HAP-1 (cell line): ENCODE measurements at regions not wholly inside any gene's neighbourhood (a gene's known extent, or its start where the extent isn't known, plus 50 kb on each side); places are given as distances from the start of the nearest gene placed in this dataset.

Source experiments
- DNase-seq, 2 experiments: peaks; one replicate each; pipeline ENCODE4 v3.0.0-alpha.2; 2016 to 2020; ENCODE audit warnings: low spot score in 2 of 2
- H3K27me3 ChIP-seq: fragments of 250-450 bp; sonication (Bioruptor Pico); 2 replicates; pipeline ENCODE4 v1.5.1; 2020; ENCODE audit warnings: low read depth, mild to moderate bottlenecking, moderate library complexity
- H3K36me3 ChIP-seq: fragments of 250-450 bp; sonication (Bioruptor Pico); replicated peaks from 2 replicates; pipeline ENCODE4 v1.5.1; 2020; ENCODE audit warnings: mild to moderate bottlenecking
- H3K4me1 ChIP-seq: fragments of 250-450 bp; sonication (Bioruptor Pico); 2 replicates; pipeline ENCODE4 v1.5.1; 2020; ENCODE audit warnings: mild to moderate bottlenecking
- H3K4me3 ChIP-seq: fragments of 250-450 bp; sonication (Bioruptor Pico); 2 replicates; pipeline ENCODE4 v1.5.1; 2020; ENCODE audit warnings: mild to moderate bottlenecking, moderate library complexity
- H3K9me3 ChIP-seq: fragments of 250-450 bp; sonication (Bioruptor Pico); 2 replicates; pipeline ENCODE4 v1.5.1; 2020; ENCODE audit warnings: mild to moderate bottlenecking, moderate library complexity
- in situ Hi-C: fragments of 300-500 bp; cut with MboI; formaldehyde crosslinking; loops from 3 replicates; pipeline ENCODE4 v1.14.3; 2020; ENCODE audit warnings: low sequenced_read_pairs, inconsistent platforms, mixed read lengths

DNA sequence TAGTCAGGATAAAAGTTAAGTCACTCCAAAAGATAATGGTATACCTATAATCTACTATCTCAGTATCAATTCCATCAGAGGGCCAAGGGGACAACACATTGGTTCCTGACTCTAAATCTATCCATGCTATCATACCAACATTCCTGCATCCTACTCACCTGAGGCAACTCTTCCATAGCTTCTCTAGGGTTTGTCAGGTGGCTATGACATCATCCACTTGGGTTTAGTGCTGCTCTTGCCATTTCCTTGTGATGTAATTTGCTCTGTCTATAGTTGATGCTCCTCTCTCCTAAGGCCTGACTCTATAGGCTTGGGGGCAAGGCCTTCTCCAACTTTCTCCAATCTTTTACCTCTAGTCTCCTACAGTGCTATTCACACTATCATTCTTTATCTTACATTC lies 139.9 kb upstream of the FSHR start:
- H3K4me3 ChIP-seq = no peak overlapping the region
- in situ Hi-C loops = no loop called here
- no peaks in the 10 kb centered on the region for H3K27me3 ChIP-seq
- H3K9me3 ChIP-seq = no peaks in the 10 kb centered on the region
- DNase-seq = no peak
- no peaks in the 10 kb centered on the region for H3K36me3 ChIP-seq
- H3K4me1 ChIP-seq = peaks cover 16% of the 10 kb centered on the region

DNA sequence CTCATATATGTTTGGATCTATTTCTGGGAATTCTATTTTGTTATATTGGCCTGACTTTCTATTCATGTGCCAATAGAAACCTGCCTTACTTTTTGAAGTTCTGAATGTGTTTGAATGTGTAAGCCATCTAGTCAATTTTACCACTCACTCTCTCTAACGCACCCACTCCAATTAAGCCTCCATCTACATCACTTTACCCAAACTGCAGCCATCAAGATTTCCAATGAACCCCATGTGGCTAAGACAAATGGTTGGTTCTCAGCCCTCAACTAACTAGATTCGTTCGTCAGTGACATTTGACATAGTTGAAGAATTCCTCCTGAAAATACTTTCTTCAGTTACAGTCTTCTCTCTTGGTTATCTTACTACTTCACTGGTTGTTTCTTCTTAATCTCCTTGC lies 137.3 kb upstream of the FSHR start:
- Histone ChIP-seq H3K9me3 (no peaks in the 10 kb centered on the region), H3K27me3 (no peaks in the 10 kb centered on the region), H3K4me3 (no peak overlapping the region), H3K4me1 (peaks cover 27% of the 10 kb centered on the region), H3K36me3 (no peaks in the 10 kb centered on the region)
- DNase-seq = no peak
- in situ Hi-C loops = no loop called here

DNA sequence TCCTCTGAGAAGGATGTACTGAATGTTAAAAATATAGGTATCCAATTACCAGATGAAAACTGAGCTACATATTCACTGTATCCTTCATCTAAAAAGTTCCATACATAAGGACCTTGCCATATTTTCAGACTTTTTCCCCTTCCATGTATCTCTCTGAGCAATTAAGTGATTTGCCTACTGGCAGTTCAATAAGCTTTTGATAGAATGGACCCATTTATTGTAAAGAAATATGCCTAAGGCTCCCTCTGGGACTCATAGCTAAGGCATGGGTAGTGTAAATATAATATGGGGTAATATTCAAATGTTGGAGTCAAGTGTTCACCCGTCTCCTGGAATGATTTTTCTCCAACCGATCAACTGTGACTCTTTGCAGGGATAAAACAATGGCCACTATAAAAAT lies 135.4 kb upstream of the FSHR start:
- in situ Hi-C loops = no loop called here
- DNase-seq = no peak

DNA sequence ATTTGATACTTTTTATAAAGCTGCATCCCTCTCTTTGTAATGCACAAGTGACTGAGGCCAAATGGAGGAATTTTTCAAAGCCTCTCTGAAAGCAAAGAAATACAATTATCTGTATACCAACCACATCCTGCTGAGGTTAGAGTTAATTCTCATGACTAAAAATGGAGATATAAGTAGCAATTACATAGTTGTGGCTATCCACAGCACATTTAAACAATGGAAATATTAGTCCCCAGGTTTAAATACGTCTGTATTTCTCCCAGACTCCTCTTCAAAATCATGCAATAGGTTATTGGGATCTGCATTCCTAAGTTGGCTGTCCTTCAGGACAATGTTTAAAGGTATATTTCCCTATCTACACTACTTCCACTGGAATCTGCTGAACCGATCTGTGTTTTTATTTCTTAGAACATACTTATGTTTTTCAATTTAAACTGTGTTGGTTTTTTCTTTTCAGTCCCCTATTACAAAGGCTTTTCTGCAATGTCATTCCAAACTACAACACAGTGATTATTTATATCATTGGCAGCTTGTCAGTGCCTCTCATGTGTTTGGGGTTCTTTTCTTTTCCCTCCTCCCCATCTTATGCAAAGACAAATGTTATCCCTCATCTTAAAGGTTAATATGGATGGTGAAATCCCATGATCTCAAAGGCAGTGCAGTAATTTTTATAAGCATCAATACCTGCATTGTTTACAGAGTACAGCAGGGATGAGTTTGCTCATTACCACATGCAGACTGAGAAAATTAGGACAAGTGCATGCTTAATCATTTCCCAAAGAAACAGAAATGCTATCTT lies 134.8 kb upstream of the FSHR start:
- Histone ChIP-seq H3K4me1 (peaks cover 26% of the 10 kb centered on the region), H3K4me3 (no peak overlapping the region), H3K36me3 (no peaks in the 10 kb centered on the region), H3K9me3 (no peaks in the 10 kb centered on the region), H3K27me3 (no peaks in the 10 kb centered on the region)
- no peak for DNase-seq
- in situ Hi-C loops = no loop called here

More for the DNA sequence above, 135.4 kb upstream of the FSHR start:
- Histone ChIP-seq H3K4me3 (no peak overlapping the region), H3K27me3 (no peaks in the 10 kb centered on the region), H3K36me3 (no peaks in the 10 kb centered on the region), H3K9me3 (no peaks in the 10 kb centered on the region), H3K4me1 (peaks cover 26% of the 10 kb centered on the region)

DNA sequence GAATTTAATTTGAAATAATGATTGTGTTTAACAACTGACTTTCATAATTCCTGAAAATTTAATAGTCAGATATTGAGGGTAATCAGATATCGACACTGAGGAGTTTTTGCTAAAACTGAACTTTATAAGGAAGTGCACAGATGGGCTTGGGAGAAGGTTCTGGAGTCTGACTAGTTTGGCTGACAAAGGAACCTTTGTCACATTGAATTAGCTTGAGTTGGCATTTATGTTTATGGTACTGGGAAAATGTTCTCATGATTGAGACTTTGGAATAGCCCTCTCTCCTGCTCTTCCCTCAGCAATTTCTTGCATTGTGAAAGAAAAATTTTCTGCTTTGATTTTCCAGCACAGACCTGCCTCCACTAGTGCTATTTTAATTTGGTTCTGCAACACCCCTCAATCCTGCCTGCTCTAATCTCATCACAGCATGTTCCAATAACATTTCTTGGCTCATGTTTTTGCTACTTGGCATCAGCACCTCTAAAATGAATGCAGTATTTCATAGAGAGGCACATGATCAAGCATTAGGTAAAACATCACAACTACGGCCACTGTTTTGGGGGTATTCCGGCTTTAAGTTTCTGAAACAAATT lies 133.9 kb upstream of the FSHR start:
- Histone ChIP-seq H3K36me3 (no peaks in the 10 kb centered on the region), H3K27me3 (no peaks in the 10 kb centered on the region), H3K4me3 (no peak overlapping the region), H3K9me3 (no peaks in the 10 kb centered on the region), H3K4me1 (peaks cover 26% of the 10 kb centered on the region)
- no peak for DNase-seq
- in situ Hi-C loops = no loop called here

DNA sequence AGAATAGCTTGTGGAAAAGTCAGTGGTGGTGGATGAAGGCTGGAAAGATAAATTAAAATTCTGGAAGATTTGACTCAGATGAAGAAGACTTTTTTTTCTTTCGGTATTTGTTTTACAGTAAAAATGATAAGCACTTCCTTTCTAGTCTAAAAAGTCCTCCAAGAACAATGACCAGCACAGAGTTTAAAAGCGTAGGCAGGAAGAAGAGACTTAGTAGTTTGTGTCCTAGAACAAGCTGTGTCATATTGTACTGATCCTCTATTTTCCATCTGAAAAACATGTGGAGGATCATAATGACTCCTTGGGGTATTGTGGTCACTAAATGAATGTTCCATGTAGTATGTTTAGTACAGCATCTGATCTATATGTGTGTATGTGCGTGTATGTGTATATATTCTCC lies 132.4 kb upstream of the FSHR start:
- Histone ChIP-seq H3K36me3 (no peaks in the 10 kb centered on the region), H3K9me3 (no peaks in the 10 kb centered on the region), H3K4me3 (no peak overlapping the region), H3K27me3 (no peaks in the 10 kb centered on the region), H3K4me1 (peaks cover 26% of the 10 kb centered on the region)
- in situ Hi-C loops = no loop called here
- no peak for DNase-seq

DNA sequence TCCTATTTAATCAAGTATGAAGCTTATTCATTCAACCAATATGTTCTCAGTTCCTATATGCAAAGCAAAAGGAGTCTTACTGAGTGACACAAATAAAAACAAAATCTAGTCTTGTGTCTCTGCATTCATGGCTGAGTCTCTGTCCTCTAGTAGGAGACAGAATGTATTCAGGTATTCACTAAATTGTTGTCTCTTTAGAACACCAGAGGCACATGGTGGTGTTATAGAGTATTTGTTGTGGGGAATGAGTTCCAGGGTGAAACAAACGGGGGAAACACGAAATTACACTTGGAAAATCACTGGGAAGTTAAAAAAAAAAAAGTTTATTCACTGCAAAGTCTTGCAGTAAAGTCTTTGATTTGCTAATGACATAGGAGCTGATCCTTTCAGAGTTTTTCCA lies 131.7 kb upstream of the FSHR start:
- in situ Hi-C loops = no loop called here
- Histone ChIP-seq H3K4me1 (peaks cover 26% of the 10 kb centered on the region), H3K4me3 (no peak overlapping the region), H3K27me3 (no peaks in the 10 kb centered on the region), H3K9me3 (no peaks in the 10 kb centered on the region), H3K36me3 (no peaks in the 10 kb centered on the region)
- peak in 1 of 2 experiments; percentile 65 for DNase-seq

DNA sequence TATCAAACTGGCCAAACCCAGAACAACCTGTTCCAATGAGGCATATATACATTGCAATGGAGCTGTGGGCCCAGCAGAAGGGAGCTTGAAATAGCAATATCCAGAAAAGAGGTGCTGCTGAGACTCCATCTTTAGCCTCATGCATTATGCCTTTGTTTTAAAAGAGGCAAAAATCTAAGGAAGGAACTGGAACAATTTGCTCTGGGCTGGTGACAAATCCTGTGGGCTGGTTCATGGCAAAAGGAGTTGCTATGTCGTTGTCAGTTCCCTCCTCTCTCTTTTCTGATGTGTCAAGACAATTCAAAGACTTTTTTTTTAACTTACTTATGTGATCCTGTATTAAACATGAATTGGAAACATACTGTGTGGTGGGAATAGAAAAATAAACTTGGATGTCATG lies 124.2 kb upstream of the FSHR start:
- peak in 1 of 2 experiments; percentile 41 for DNase-seq

DNA sequence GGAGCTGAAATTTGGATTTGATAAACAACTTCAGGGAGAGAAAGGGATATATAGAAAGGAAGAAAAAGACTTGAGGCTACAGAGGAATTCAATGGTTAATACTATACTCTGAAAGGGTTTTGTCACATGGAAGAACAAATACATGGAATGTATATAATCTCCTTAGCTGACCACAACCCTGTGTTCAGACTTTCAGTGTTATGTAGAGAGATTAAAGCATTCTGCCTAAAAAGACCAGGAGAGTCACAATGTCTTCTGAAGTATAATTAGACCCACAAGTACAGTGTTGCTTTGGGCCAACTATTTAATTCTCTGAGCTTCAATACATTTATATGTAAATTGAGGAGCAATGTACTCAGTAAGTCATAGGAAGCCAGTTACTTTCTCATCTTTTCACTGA lies 123.8 kb upstream of the FSHR start:
- Histone ChIP-seq H3K4me1 (peaks cover 21% of the 10 kb centered on the region), H3K36me3 (no peaks in the 10 kb centered on the region; the same call in 1 of the 2 replicates), H3K9me3 (peaks cover 16% of the 10 kb centered on the region), H3K4me3 (no peak overlapping the region), H3K27me3 (no peaks in the 10 kb centered on the region)
- in situ Hi-C loops = no loop called here
- DNase-seq = peak; percentile 15 to 100

More for the DNA sequence above, 124.2 kb upstream of the FSHR start:
- H3K27me3 ChIP-seq = no peaks in the 10 kb centered on the region
- in situ Hi-C loops = no loop called here
- H3K9me3 ChIP-seq = peaks cover 16% of the 10 kb centered on the region
- no peak overlapping the region for H3K4me3 ChIP-seq
- H3K36me3 ChIP-seq = no peaks in the 10 kb centered on the region; the same call in 1 of the 2 replicates
- peaks cover 21% of the 10 kb centered on the region for H3K4me1 ChIP-seq

DNA sequence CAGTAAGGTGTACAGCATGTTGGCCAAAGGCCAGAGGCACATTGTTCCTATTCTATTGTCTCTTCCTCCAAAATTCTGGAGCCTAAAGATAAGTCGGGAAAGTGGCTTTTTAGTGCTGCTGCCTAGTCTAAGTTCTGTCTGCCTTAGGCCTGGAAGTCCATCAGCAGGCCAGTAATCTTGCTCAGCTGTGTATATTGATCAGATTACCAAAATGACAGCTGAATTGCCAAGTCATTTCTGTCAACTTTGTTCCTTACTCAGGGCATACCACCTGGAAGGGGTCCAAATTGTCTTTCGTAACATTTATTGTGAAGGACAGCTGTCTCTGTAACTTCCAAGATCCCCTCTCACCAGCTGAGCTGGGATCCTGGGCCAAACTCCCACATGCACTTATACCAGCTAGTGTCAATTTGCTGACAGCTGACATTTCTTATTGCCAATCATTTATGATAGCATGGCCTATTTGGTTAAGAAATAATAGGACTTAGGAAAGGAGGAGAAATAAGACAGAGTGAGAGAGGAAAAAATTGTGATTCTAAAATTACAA lies 116.8 kb upstream of the FSHR start:
- in situ Hi-C loops = no loop called here
- Histone ChIP-seq H3K4me3 (no peak overlapping the region), H3K36me3 (no peaks in the 10 kb centered on the region), H3K9me3 (no peaks in the 10 kb centered on the region), H3K27me3 (no peaks in the 10 kb centered on the region), H3K4me1 (peaks cover 6% of the 10 kb centered on the region; the same call in 1 of the 2 replicates)
- no peak for DNase-seq

DNA sequence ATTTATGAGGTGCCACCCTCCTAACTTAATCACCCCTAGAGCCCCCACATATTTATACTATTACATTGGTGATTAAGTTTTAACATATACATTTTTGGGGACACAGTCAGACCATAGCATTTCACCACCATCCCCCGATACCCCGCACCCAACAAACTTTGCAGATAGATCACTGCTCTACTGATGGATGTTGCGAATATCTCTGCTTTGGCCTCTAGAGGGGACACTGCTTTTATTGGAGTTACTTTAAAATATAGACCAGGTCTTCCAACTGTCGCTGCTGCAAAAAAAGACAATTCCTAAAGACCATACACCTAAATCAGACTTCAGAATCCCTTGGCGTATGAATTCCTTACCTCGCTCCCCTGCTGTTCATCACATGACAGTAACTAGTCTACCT lies 115.8 kb upstream of the FSHR start:
- in situ Hi-C loops = no loop called here
- H3K4me3 ChIP-seq = no peak overlapping the region
- DNase-seq = no peak
- H3K4me1 ChIP-seq = peaks cover 6% of the 10 kb centered on the region; the same call in 1 of the 2 replicates
- no peaks in the 10 kb centered on the region for H3K27me3 ChIP-seq
- no peaks in the 10 kb centered on the region for H3K9me3 ChIP-seq
- no peaks in the 10 kb centered on the region for H3K36me3 ChIP-seq

DNA sequence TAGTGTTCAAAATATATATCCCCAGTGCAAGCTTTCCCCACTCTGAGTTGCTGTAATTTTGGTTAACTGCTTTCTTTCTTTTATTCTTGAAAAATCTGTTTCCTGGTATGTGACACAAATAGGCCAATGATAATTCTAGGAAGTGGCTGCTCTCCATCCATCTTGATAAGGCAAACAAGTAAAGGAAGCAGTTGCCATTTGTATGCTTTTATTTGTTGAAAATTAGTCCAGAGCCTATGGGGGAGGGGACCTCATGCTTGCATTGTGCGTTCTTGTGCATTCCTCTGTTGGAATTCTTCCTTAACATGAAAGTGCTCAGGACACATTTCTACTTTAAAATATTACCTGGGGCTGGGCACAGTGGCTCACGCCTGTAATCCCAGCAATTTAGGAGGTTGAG lies 111.2 kb upstream of the FSHR start:
- peaks cover 15% of the 10 kb centered on the region for H3K4me1 ChIP-seq
- H3K9me3 ChIP-seq = no peaks in the 10 kb centered on the region
- DNase-seq = no peak
- no peaks in the 10 kb centered on the region for H3K27me3 ChIP-seq
- no peak overlapping the region for H3K4me3 ChIP-seq
- no peaks in the 10 kb centered on the region for H3K36me3 ChIP-seq
- in situ Hi-C loops = no loop called here

DNA sequence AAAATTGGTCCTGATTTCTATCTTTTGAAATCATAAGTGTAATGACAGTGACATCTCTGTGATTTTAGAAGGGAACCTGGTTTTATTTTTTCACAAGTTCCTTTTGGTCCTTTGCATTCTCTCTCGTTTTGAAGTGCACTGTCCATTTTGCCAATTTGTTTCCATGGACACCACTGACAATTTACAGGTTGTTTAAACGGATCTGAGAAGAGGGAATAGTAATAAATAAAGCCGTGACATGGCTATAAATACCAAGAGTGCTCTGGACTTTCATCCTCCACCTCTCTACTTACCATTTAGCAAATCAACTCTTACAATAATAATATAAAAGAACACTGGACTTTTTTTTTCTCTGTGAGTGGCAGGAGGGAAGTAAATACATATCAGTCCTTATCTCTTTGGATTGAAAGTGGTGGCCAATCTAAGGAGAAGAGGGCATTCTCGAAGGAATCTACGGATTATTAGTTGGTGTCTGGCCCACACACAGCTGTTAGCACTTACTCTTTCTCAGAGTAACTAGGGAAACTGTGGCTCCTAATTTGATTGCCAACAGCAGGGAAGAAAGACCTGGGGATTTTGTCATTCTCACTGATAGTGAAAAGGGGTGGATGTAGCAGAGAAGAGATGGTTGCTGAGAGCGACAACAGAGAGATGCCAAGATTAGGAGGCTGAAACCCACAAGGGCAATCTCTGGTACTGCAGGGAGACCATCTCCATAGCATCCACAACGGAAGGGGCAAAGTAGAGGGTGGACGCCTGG lies 108.7 kb upstream of the FSHR start:
- no peak overlapping the region for H3K4me3 ChIP-seq
- no peaks in the 10 kb centered on the region for H3K36me3 ChIP-seq
- DNase-seq = no peak
- no peaks in the 10 kb centered on the region for H3K9me3 ChIP-seq
- peaks cover 14% of the 10 kb centered on the region for H3K4me1 ChIP-seq
- in situ Hi-C loops = no loop called here
- no peaks in the 10 kb centered on the region for H3K27me3 ChIP-seq

DNA sequence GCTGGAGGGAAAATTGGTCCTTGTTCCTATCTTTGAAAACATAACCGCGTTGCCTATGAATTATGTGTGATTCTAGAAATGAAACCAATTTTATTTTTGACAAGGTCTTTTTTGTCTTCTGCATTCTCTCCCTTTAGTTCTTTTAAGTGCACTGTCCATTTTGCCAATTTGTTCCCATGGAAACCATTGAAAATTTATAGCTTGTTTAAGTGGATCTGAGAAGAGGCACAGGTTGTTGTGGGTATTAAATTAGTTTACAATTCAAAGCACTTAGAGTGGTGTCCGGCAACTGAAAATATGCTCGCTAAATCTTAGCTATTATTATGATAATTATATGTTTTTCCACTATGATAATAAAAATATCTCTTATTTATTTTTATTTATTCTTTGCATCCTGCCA lies 107.5 kb upstream of the FSHR start:
- DNase-seq = peak in 1 of 2 experiments; percentile 55
- H3K4me3 ChIP-seq = no peak overlapping the region
- in situ Hi-C loops = no loop called here
- peaks cover 14% of the 10 kb centered on the region for H3K4me1 ChIP-seq
- H3K27me3 ChIP-seq = no peaks in the 10 kb centered on the region
- no peaks in the 10 kb centered on the region for H3K9me3 ChIP-seq
- no peaks in the 10 kb centered on the region for H3K36me3 ChIP-seq
